ENCODE measurements at regions not wholly inside any gene's neighbourhood (a gene's known extent, or its start where the extent isn't known, plus 50 kb on each side); places are given as distances from the start of the nearest gene placed in this dataset.
A peak's percentile ranks its signal among the peaks of the same experiment; 100 is the strongest.

DNA sequence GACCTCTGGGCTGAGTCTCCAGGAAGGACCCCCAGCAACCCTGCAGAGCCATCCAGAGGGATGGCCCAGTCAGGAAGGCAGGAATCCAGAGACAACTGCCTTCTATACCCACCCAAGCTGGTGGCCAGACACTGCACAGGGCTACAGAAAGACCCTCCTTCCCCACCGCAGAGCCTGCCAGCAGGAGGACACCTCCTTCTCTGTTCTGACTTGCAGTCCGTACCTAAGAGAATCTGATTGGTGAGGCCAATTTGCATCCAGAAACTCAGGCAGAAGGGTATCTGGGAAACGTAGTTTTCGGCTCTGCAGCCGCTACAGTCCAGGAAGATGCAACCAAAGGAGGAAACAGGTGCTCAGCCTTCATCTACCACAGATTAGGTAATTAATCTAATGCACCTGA, 155.4 kb upstream of the FRG1 start:
- Histone ChIP-seq H3K27ac (no peak overlapping the region), H3K9me3 (no peaks in the 10 kb centered on the region), H3K4me3 (no peak overlapping the region), H3K36me3 (no peaks in the 10 kb centered on the region), H3K27me3 (no peaks in the 10 kb centered on the region), H3K4me1 (no peaks in the 10 kb centered on the region)
- intact Hi-C loops (cut with DNase I), result no loop called here
- TF ChIP-seq POLR2AphosphoS5 (IDR thresholded peaks at IDR 0.05; ENCODE audit: insufficient read depth in 1 of 2, low read depth in 1 of 2), result no peak
- TF ChIP-seq, protein P1, sequence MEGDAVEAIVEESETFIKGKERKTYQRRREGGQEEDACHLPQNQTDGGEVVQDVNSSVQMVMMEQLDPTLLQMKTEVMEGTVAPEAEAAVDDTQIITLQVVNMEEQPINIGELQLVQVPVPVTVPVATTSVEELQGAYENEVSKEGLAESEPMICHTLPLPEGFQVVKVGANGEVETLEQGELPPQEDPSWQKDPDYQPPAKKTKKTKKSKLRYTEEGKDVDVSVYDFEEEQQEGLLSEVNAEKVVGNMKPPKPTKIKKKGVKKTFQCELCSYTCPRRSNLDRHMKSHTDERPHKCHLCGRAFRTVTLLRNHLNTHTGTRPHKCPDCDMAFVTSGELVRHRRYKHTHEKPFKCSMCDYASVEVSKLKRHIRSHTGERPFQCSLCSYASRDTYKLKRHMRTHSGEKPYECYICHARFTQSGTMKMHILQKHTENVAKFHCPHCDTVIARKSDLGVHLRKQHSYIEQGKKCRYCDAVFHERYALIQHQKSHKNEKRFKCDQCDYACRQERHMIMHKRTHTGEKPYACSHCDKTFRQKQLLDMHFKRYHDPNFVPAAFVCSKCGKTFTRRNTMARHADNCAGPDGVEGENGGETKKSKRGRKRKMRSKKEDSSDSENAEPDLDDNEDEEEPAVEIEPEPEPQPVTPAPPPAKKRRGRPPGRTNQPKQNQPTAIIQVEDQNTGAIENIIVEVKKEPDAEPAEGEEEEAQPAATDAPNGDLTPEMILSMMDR (IDR thresholded peaks at IDR 0.05), result no peak
- no peak for TF ChIP-seq POLR2A (IDR thresholded peaks at IDR 0.05)
- DNase-seq (ENCODE audit: extremely low spot score in 2 of 2), result no peak

DNA sequence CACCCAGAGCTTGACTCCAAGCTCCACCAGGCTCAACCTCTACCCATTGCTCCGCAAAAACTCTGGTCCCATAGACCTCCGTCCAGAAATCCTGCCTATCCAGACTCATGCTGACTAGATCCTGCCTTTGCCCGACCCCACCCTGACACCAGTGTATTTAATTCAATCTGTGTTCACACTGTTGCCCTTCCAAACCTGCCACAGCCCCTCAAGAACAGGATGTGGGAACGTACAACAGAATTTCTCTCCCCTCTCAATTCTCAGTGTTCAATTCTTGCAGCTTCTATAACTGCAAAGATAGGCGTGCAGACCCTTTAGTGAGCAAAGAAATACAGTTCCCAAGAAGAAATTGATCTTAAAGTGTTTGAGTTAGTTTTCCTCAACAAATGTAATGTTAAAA, 154.2 kb upstream of the FRG1 start:
- H3K4me3 ChIP-seq, result no peak overlapping the region
- no peak overlapping the region for H3K27ac ChIP-seq
- H3K4me1 ChIP-seq, result no peaks in the 10 kb centered on the region
- no peaks in the 10 kb centered on the region for H3K27me3 ChIP-seq
- no peak for DNase-seq (ENCODE audit: extremely low spot score in 2 of 2)
- H3K9me3 ChIP-seq, result no peaks in the 10 kb centered on the region
- TF ChIP-seq, protein P1 (IDR thresholded peaks at IDR 0.05), result no peak
- TF ChIP-seq POLR2AphosphoS5 (IDR thresholded peaks at IDR 0.05; ENCODE audit: insufficient read depth in 1 of 2, low read depth in 1 of 2) (no peak), POLR2A (IDR thresholded peaks at IDR 0.05) (no peak)
- intact Hi-C loops (cut with DNase I), result no loop called here
- no peaks in the 10 kb centered on the region for H3K36me3 ChIP-seq

DNA sequence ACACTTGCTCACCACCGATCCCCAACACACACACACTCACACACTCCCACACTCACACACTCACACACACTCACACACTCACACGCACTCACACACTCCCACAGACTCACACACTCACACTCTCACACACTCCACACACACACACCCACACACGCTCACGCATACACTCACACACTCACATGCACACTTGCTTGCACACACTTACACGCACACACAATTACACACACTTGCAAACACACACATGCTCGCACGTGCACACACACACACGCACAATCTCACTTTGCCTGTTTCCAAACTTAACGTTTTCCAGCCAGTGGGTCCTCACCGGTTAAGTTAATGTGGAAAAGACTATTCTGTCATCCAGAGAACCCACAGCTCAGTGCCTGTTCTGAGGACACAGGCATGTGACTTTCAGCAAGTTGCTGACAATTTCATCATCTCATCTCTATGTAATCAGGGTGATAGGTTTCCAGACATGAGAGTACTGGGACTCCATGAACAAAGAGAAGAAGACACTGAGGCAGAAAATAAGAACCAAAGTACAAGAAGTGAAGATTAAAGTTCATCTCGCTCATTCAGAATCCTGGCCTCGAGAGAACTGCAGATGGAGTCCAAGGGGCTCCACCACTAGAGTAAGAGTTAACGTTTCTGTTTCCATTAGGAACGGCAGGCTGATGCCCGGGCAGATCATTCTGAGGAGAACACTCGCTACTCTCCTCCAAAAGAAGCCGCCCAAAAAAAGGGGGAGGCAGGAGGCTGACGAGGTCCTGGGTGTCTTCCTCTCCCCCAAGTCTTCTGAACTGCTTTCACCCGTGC, 153.2 kb upstream of the FRG1 start:
- H3K27me3 ChIP-seq, result no peaks in the 10 kb centered on the region
- TF ChIP-seq, protein P1 (IDR thresholded peaks at IDR 0.05), result no peak
- TF ChIP-seq POLR2A (IDR thresholded peaks at IDR 0.05) (no peak), POLR2AphosphoS5 (IDR thresholded peaks at IDR 0.05; ENCODE audit: insufficient read depth in 1 of 2, low read depth in 1 of 2) (no peak)
- H3K27ac ChIP-seq, result no peak overlapping the region
- no peak for DNase-seq (ENCODE audit: extremely low spot score in 2 of 2)
- H3K9me3 ChIP-seq, result no peaks in the 10 kb centered on the region
- no peaks in the 10 kb centered on the region for H3K36me3 ChIP-seq
- no peaks in the 10 kb centered on the region for H3K4me1 ChIP-seq
- intact Hi-C loops (cut with DNase I), result no loop called here
- H3K4me3 ChIP-seq, result no peak overlapping the region

DNA sequence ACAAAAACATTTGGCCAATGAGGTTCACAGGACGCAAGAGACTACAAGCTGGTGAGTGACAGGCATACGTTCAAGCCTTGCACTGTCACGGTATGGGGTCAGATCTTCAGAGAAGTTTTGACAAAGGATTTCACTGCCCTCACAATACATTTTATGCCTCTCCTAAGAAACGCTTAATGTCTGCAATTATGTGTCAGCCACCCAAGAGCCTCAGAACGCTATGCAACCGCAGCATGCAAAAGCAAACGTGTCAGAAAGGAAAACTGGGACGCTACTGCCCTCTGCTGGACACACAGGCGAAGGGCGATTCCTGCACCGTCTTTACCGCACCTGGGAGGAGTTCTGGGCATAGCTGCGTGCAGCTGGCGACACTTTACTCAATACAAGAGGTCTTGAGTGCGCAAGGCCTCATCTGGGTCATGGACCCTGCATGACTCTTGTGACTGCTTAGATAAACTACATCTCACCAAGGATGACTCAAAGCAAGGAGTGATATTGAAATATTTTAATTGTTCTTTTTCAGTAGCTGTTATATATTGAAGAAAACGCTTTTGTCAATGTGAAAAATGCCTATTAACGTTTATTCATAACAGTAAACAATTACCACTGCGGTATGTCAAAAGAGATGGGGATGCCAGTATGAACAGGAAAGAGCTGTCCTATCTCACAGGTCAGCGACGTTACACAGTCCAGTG, 147.6 kb upstream of the FRG1 start:
- no peaks in the 10 kb centered on the region for H3K4me1 ChIP-seq
- H3K36me3 ChIP-seq, result no peaks in the 10 kb centered on the region
- H3K27me3 ChIP-seq, result no peaks in the 10 kb centered on the region
- intact Hi-C loops (cut with DNase I), result no loop called here
- no peak overlapping the region for H3K27ac ChIP-seq
- H3K9me3 ChIP-seq, result no peaks in the 10 kb centered on the region
- TF ChIP-seq, protein P1 (IDR thresholded peaks at IDR 0.05), result peak; percentile 47 to 65 (median 63)
- TF ChIP-seq POLR2A (IDR thresholded peaks at IDR 0.05), result no peak
- DNase-seq (ENCODE audit: extremely low spot score in 2 of 2), result no peak
- H3K4me3 ChIP-seq, result no peak overlapping the region

DNA sequence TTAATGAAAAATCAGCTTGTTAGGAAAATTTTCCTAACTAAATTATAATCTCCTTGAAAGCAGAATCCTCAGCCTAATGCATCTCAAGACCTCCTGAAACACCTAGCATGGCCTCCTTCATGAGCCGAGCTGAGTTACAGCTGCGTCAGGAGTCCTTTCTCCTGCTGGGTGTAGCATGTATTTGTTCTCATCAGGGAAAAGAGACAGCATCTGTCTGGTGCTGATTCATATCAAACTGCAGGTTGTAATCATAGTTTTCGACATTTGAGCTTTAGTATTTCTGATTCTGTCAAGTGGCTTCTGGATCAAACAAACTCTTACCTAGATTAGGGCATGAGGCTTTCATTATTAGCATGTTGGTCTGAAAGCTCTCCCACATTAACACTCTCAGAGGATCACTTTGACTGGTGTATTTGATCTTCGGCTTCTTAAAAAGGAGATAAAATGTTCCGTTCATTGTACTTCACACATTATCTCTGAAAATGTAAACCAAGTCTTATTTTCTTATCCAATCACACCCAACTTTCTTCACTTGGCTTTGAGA, 140.1 kb upstream of the FRG1 start:
- TF ChIP-seq POLR2AphosphoS5 (IDR thresholded peaks at IDR 0.05; ENCODE audit: insufficient read depth in 1 of 2, low read depth in 1 of 2) (no peak), POLR2A (IDR thresholded peaks at IDR 0.05) (no peak)
- TF ChIP-seq, protein P1 (IDR thresholded peaks at IDR 0.05), result no peak
- no peak for DNase-seq (ENCODE audit: extremely low spot score in 2 of 2)
- H3K4me3 ChIP-seq, result no peak overlapping the region
- no peaks in the 10 kb centered on the region for H3K4me1 ChIP-seq
- H3K36me3 ChIP-seq, result no peaks in the 10 kb centered on the region
- no peak overlapping the region for H3K27ac ChIP-seq
- intact Hi-C loops (cut with DNase I), result no loop called here
- no peaks in the 10 kb centered on the region for H3K27me3 ChIP-seq
- H3K9me3 ChIP-seq, result no peaks in the 10 kb centered on the region
